T-helper 2 cell treated with Interferon-gamma antibody and Interleukin-4, amounts not matched to agents 5 μg/mL and 100 μg/mL, for 36 hours (primary cell): ENCODE measurements at regions not wholly inside any gene's neighbourhood (a gene's known extent, or its start where the extent isn't known, plus 50 kb on each side); places are given as distances from the start of the nearest gene placed in this dataset.

Experiments
- DNase-seq: peaks from one replicate; pipeline ENCODE4 v3.0.0; 2021; ENCODE audit warnings: low spot score
- H3K27ac Mint-ChIP-seq: one replicate; pipeline ENCODE4 v1.8.0; 2021; ENCODE audit warnings: mild to moderate bottlenecking, mixed read lengths
- H3K27me3 Mint-ChIP-seq: one replicate; pipeline ENCODE4 v1.8.0; 2021; ENCODE audit warnings: low read depth, mixed read lengths
- H3K36me3 Mint-ChIP-seq: one replicate; pipeline ENCODE4 v1.8.0; 2021; ENCODE audit warnings: low read depth, mixed read lengths
- H3K4me1 Mint-ChIP-seq: one replicate; pipeline ENCODE4 v1.8.0; 2021; ENCODE audit warnings: low read depth, mixed read lengths
- H3K4me3 Mint-ChIP-seq: one replicate; pipeline ENCODE4 v1.8.0; 2022; ENCODE audit warnings: mild to moderate bottlenecking, moderate library complexity, mixed read lengths
- H3K9me3 Mint-ChIP-seq: one replicate; pipeline ENCODE4 v1.8.0; 2021; ENCODE audit warnings: mixed read lengths

- no peak overlapping the region for H3K27ac Mint-ChIP-seq
- peaks cover 55% of the 10 kb centered on the region for H3K9me3 Mint-ChIP-seq
- DNase-seq, result no peak
- H3K27me3 Mint-ChIP-seq, result no peaks in the 10 kb centered on the region
- no peaks in the 10 kb centered on the region for H3K36me3 Mint-ChIP-seq
- H3K4me3 Mint-ChIP-seq, result no peak overlapping the region
- H3K4me1 Mint-ChIP-seq, result no peaks in the 10 kb centered on the region
Measured at GRCh38 chr11:37378958-37379357, 780.9 kb upstream of the RAG2 start.

GRCh38 chr11:37372667-37373066 lies 774.6 kb upstream of the RAG2 start:
- no peaks in the 10 kb centered on the region for H3K4me1 Mint-ChIP-seq
- H3K27me3 Mint-ChIP-seq, result no peaks in the 10 kb centered on the region
- H3K9me3 Mint-ChIP-seq, result peaks cover 51% of the 10 kb centered on the region
- no peaks in the 10 kb centered on the region for H3K36me3 Mint-ChIP-seq
- H3K27ac Mint-ChIP-seq, result no peak overlapping the region
- no peak overlapping the region for H3K4me3 Mint-ChIP-seq
- DNase-seq, result no peak

GRCh38 chr11:37371346-37371970 lies 773.4 kb upstream of the RAG2 start:
- Mint-ChIP-seq H3K4me3 (no peak overlapping the region), H3K9me3 (peaks cover 43% of the 10 kb centered on the region), H3K4me1 (no peaks in the 10 kb centered on the region), H3K27me3 (no peaks in the 10 kb centered on the region), H3K36me3 (no peaks in the 10 kb centered on the region), H3K27ac (no peak overlapping the region)
- no peak for DNase-seq

- DNase-seq, result no peak
- no peaks in the 10 kb centered on the region for H3K27me3 Mint-ChIP-seq
- H3K4me3 Mint-ChIP-seq, result no peak overlapping the region
- peaks cover 43% of the 10 kb centered on the region for H3K9me3 Mint-ChIP-seq
- H3K27ac Mint-ChIP-seq, result no peak overlapping the region
- H3K36me3 Mint-ChIP-seq, result no peaks in the 10 kb centered on the region
- no peaks in the 10 kb centered on the region for H3K4me1 Mint-ChIP-seq
Measured at GRCh38 chr11:37370817-37371216, 772.8 kb upstream of the RAG2 start.

- H3K9me3 Mint-ChIP-seq, result peaks cover 36% of the 10 kb centered on the region
- DNase-seq, result no peak
- H3K4me3 Mint-ChIP-seq, result no peak overlapping the region
- no peaks in the 10 kb centered on the region for H3K36me3 Mint-ChIP-seq
- H3K27me3 Mint-ChIP-seq, result no peaks in the 10 kb centered on the region
- no peak overlapping the region for H3K27ac Mint-ChIP-seq
- H3K4me1 Mint-ChIP-seq, result no peaks in the 10 kb centered on the region
Measured at GRCh38 chr11:37364246-37364839, 766.3 kb upstream of the RAG2 start.

- no peak for DNase-seq
- no peaks in the 10 kb centered on the region for H3K27me3 Mint-ChIP-seq
- no peaks in the 10 kb centered on the region for H3K4me1 Mint-ChIP-seq
- H3K36me3 Mint-ChIP-seq, result no peaks in the 10 kb centered on the region
- H3K9me3 Mint-ChIP-seq, result peaks cover 37% of the 10 kb centered on the region
- H3K4me3 Mint-ChIP-seq, result no peak overlapping the region
- H3K27ac Mint-ChIP-seq, result no peak overlapping the region
Measured at GRCh38 chr11:37353192-37353591, 755.2 kb upstream of the RAG2 start.

GRCh38 chr11:37352485-37352884 lies 754.4 kb upstream of the RAG2 start:
- Mint-ChIP-seq H3K9me3 (peaks cover 31% of the 10 kb centered on the region), H3K36me3 (no peaks in the 10 kb centered on the region), H3K4me3 (no peak overlapping the region), H3K27ac (no peak overlapping the region), H3K27me3 (no peaks in the 10 kb centered on the region), H3K4me1 (no peaks in the 10 kb centered on the region)
- DNase-seq, result no peak

GRCh38 chr11:37343290-37343689 lies 745.3 kb upstream of the RAG2 start:
- H3K4me3 Mint-ChIP-seq, result no peak overlapping the region
- no peaks in the 10 kb centered on the region for H3K4me1 Mint-ChIP-seq
- H3K27ac Mint-ChIP-seq, result no peak overlapping the region
- no peaks in the 10 kb centered on the region for H3K27me3 Mint-ChIP-seq
- no peak for DNase-seq
- H3K9me3 Mint-ChIP-seq, result peaks cover 31% of the 10 kb centered on the region
- no peaks in the 10 kb centered on the region for H3K36me3 Mint-ChIP-seq

- no peaks in the 10 kb centered on the region for H3K4me1 Mint-ChIP-seq
- no peaks in the 10 kb centered on the region for H3K36me3 Mint-ChIP-seq
- H3K27me3 Mint-ChIP-seq, result no peaks in the 10 kb centered on the region
- no peak for DNase-seq
- no peak overlapping the region for H3K4me3 Mint-ChIP-seq
- peaks cover 31% of the 10 kb centered on the region for H3K9me3 Mint-ChIP-seq
- no peak overlapping the region for H3K27ac Mint-ChIP-seq
Measured at GRCh38 chr11:37336401-37336800, 738.4 kb upstream of the RAG2 start.

GRCh38 chr11:37333345-37333744 lies 735.3 kb upstream of the RAG2 start:
- Mint-ChIP-seq H3K4me1 (no peaks in the 10 kb centered on the region), H3K36me3 (no peaks in the 10 kb centered on the region), H3K27ac (no peak overlapping the region), H3K27me3 (no peaks in the 10 kb centered on the region), H3K4me3 (no peak overlapping the region), H3K9me3 (peaks cover 45% of the 10 kb centered on the region)
- no peak for DNase-seq

GRCh38 chr11:37323843-37324242 lies 725.8 kb upstream of the RAG2 start:
- DNase-seq, result no peak
- Mint-ChIP-seq H3K4me1 (no peaks in the 10 kb centered on the region), H3K4me3 (no peak overlapping the region), H3K36me3 (no peaks in the 10 kb centered on the region), H3K27me3 (no peaks in the 10 kb centered on the region), H3K27ac (no peak overlapping the region), H3K9me3 (peaks cover 44% of the 10 kb centered on the region)

- H3K27ac Mint-ChIP-seq, result no peak overlapping the region
- H3K36me3 Mint-ChIP-seq, result no peaks in the 10 kb centered on the region
- H3K4me1 Mint-ChIP-seq, result no peaks in the 10 kb centered on the region
- no peaks in the 10 kb centered on the region for H3K27me3 Mint-ChIP-seq
- H3K4me3 Mint-ChIP-seq, result no peak overlapping the region
- peaks cover 35% of the 10 kb centered on the region for H3K9me3 Mint-ChIP-seq
- no peak for DNase-seq
Measured at GRCh38 chr11:37322333-37323194, 724.5 kb upstream of the RAG2 start.

- Mint-ChIP-seq H3K36me3 (no peaks in the 10 kb centered on the region), H3K27me3 (no peaks in the 10 kb centered on the region), H3K9me3 (peaks cover 28% of the 10 kb centered on the region), H3K4me3 (no peak overlapping the region), H3K27ac (no peak overlapping the region), H3K4me1 (no peaks in the 10 kb centered on the region)
- DNase-seq, result no peak
Measured at GRCh38 chr11:37320921-37321320, 722.9 kb upstream of the RAG2 start.

- H3K27me3 Mint-ChIP-seq, result no peaks in the 10 kb centered on the region
- no peaks in the 10 kb centered on the region for H3K4me1 Mint-ChIP-seq
- no peaks in the 10 kb centered on the region for H3K36me3 Mint-ChIP-seq
- no peak overlapping the region for H3K27ac Mint-ChIP-seq
- H3K4me3 Mint-ChIP-seq, result no peak overlapping the region
- peaks cover 29% of the 10 kb centered on the region for H3K9me3 Mint-ChIP-seq
- no peak for DNase-seq
Measured at GRCh38 chr11:37317803-37318202, 719.8 kb upstream of the RAG2 start.
